Rectal smooth muscle tissue (tissue), 1 donor: ENCODE measurements at regions not wholly inside any gene's neighbourhood (a gene's known extent, or its start where the extent isn't known, plus 50 kb on each side); places are given as distances from the start of the nearest gene placed in this dataset.

Experiments used
- H3K27ac ChIP-seq: one replicate; pipeline ENCODE4 v1.7.0; 2013; ENCODE audit warnings: low read depth, low read length, inconsistent platforms
- H3K27me3 ChIP-seq: one replicate; pipeline ENCODE4 v1.7.0; 2013; ENCODE audit warnings: low read length; ENCODE audit not compliant: control insufficient read depth, insufficient read depth
- H3K36me3 ChIP-seq: one replicate; pipeline ENCODE4 v1.7.0; 2013; ENCODE audit warnings: low read length; ENCODE audit not compliant: control insufficient read depth, insufficient read depth
- H3K4me1 ChIP-seq: one replicate; pipeline ENCODE4 v1.7.0; 2013; ENCODE audit warnings: low read length; ENCODE audit not compliant: control insufficient read depth, insufficient read depth
- H3K4me3 ChIP-seq: one replicate; pipeline ENCODE4 v1.7.0; 2013; ENCODE audit warnings: low read length
- H3K9ac ChIP-seq: one replicate; pipeline ENCODE4 v1.7.0; 2013; ENCODE audit warnings: low read length

GRCh38 chr2:123359636-123360035 is 665.5 kb upstream of the CNTNAP5 start:
- H3K4me3 ChIP-seq = no peak overlapping the region
- no peaks in the 10 kb centered on the region for H3K36me3 ChIP-seq
- H3K9ac ChIP-seq = no peak overlapping the region
- no peaks in the 10 kb centered on the region for H3K4me1 ChIP-seq
- no peaks in the 10 kb centered on the region for H3K27me3 ChIP-seq
- no peak overlapping the region for H3K27ac ChIP-seq

DNA sequence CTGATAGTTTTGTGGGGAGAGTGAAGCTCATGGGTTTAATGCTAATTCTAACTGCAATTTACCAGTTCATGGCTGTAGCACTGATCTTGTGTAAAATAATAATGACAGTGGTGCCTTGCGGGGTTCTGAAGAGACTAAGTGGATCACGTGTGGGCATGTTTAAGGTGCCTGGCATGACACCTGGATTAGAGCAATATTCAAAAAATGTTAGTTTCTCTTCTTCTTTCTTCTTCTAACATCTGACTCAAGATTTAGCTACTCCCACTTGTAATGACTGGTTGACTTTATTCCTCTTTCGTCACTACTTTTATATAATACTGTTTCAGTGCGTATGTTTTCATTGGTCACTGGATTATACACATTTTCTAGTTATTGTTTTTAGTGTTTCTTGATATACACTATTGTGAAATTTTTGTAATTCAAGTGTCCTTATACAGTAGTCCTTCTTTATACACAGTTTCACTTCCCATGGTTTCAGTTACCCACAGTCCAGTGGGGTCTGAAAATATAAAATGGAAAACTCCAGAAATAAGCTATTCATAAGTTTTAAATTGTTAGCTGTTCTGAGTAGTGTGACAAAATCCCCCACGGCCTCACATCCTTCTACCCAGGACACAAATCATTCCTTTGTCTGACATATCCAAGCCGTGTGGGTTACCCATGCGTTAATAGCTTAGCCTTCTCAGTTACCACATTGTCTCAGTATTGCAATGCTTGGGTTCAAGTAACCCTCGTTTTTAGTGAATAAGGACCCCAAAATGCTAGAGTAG is 662.2 kb upstream of the CNTNAP5 start:
- H3K9ac ChIP-seq = no peak overlapping the region
- no peak overlapping the region for H3K27ac ChIP-seq
- H3K27me3 ChIP-seq = no peaks in the 10 kb centered on the region
- no peaks in the 10 kb centered on the region for H3K36me3 ChIP-seq
- H3K4me3 ChIP-seq = no peak overlapping the region
- H3K4me1 ChIP-seq = no peaks in the 10 kb centered on the region

- H3K27me3 ChIP-seq = no peaks in the 10 kb centered on the region
- no peak overlapping the region for H3K4me3 ChIP-seq
- H3K27ac ChIP-seq = no peak overlapping the region
- no peaks in the 10 kb centered on the region for H3K4me1 ChIP-seq
- H3K9ac ChIP-seq = no peak overlapping the region
- no peaks in the 10 kb centered on the region for H3K36me3 ChIP-seq
Measured at GRCh38 chr2:123363826-123364225, 661.3 kb upstream of the CNTNAP5 start.

GRCh38 chr2:123364243-123364896 is 660.7 kb upstream of the CNTNAP5 start:
- Histone ChIP-seq H3K9ac (no peak overlapping the region), H3K27me3 (no peaks in the 10 kb centered on the region), H3K27ac (no peak overlapping the region), H3K4me3 (no peak overlapping the region), H3K36me3 (no peaks in the 10 kb centered on the region), H3K4me1 (no peaks in the 10 kb centered on the region)

DNA sequence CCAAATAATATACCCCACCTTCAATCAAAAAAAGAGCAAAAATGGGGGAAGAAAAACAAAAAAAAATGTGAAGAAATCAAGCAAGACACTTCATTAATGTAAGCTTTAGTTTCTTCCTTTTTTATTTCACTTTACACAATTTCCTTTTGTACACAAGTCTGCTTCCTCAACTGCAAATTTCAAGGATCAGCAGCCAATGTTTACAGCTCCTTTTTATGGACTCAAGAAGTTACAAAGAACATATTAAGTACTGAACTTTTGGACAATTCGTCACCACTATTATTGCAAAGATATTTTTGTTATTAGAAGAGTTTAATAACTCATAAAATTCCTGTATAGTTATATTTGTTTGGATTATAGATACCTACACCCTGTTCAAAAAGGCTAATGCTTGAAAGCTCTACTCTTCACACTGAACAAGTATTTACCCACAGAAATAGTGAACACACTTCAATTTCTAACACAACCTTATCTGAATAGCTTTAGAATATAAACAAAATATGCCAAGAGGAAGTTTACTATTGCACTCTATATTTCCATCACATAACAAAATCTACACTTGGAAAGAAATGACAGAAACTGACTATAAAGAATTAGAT is 658.7 kb upstream of the CNTNAP5 start:
- Histone ChIP-seq H3K4me1 (no peaks in the 10 kb centered on the region), H3K9ac (no peak overlapping the region), H3K27me3 (no peaks in the 10 kb centered on the region), H3K4me3 (no peak overlapping the region), H3K27ac (no peak overlapping the region), H3K36me3 (no peaks in the 10 kb centered on the region)

DNA sequence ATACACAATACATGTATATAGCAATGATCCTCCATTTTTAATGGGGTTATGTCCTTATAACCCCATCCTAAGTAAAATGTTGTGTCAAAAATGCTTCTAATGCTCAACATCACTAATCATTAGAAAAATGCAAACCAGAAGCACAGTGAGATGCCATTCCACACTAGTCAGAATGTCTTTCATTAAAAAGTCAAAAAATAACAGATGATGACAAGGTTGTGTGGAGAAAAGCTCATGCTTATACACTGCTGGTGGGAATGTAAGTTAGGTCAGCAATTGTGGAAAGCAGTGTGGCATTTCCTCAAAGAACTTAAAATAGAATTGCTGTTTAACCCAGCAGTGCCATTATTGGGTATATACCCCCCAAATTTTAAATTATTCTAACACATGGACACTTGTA is 654.9 kb upstream of the CNTNAP5 start:
- Histone ChIP-seq H3K4me1 (no peaks in the 10 kb centered on the region), H3K9ac (no peak overlapping the region), H3K27me3 (no peaks in the 10 kb centered on the region), H3K27ac (no peak overlapping the region), H3K36me3 (no peaks in the 10 kb centered on the region), H3K4me3 (no peak overlapping the region)

DNA sequence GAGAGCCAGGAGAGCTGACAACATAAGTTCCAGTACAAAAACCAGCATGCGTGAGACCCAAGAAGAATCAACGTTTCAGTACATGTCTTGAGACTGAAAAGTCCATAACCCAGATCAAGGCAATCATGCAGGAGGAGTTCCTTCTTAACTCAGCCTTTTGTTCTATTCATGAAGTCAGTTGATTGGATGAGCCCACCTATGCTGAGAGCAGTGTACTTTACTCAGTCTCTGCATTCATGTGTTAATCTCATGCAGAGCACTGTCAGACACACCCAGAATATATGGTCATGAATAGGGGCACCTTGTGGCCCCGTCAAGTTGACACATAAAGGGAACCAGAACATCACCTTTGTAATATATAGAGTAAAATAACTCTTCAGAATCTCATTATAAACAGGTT is 653.6 kb upstream of the CNTNAP5 start:
- H3K36me3 ChIP-seq = no peaks in the 10 kb centered on the region
- H3K27me3 ChIP-seq = no peaks in the 10 kb centered on the region
- no peak overlapping the region for H3K4me3 ChIP-seq
- H3K9ac ChIP-seq = no peak overlapping the region
- no peak overlapping the region for H3K27ac ChIP-seq
- no peaks in the 10 kb centered on the region for H3K4me1 ChIP-seq

DNA sequence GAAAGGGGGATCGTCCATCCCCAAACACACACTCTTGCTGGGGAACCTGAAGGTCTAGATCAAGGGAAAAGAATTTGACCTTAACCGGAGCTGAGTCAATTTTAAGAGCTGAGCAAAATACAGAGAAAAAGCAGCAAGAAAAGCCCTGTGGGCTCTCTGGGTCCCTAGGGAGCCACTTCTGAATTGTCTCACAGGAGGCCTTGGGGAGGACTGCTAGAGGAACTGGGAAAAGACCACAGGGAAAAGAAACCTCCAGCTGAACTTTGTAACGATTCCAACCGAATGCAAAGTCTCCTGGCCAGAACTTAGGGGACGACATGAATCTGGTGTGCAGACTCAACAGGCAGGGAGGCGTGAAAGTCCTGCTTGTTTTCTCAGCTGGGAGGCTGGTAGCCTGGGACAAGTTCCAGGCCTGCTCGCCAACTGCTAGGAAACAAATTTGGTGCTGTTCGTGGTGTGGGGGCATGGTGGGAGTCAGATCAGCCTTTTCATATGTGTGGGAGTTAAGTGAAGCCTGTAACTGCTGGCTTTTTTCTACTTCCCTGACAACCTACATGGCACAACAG is 644.6 kb upstream of the CNTNAP5 start:
- H3K27me3 ChIP-seq = no peaks in the 10 kb centered on the region
- no peaks in the 10 kb centered on the region for H3K4me1 ChIP-seq
- no peaks in the 10 kb centered on the region for H3K36me3 ChIP-seq
- H3K4me3 ChIP-seq = no peak overlapping the region
- H3K27ac ChIP-seq = no peak overlapping the region
- H3K9ac ChIP-seq = no peak overlapping the region

DNA sequence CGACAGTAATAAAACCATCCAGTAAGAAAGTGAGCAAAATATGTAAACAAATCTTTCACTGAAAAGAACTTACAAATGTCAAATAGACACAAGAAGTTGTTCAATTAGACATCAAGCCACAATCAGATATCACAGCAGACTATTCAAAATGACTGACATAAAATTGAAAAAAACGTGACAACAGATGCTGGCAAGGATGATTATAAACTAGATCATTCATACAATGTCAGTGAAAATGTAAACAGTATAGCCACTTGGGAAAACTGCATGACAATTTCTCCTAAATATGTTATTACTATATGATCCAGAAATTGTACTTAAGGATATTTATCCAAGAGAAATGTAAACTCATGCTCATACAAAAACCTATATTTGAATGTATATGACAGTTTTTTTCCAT is 609.4 kb upstream of the CNTNAP5 start:
- Histone ChIP-seq H3K9ac (no peak overlapping the region), H3K27ac (no peak overlapping the region), H3K4me3 (no peak overlapping the region), H3K27me3 (no peaks in the 10 kb centered on the region), H3K36me3 (no peaks in the 10 kb centered on the region), H3K4me1 (no peaks in the 10 kb centered on the region)

- Histone ChIP-seq H3K36me3 (no peaks in the 10 kb centered on the region), H3K27ac (no peak overlapping the region), H3K4me1 (no peaks in the 10 kb centered on the region), H3K27me3 (no peaks in the 10 kb centered on the region), H3K4me3 (no peak overlapping the region), H3K9ac (no peak overlapping the region)
Measured at GRCh38 chr2:123419976-123420375, 605.1 kb upstream of the CNTNAP5 start.

DNA sequence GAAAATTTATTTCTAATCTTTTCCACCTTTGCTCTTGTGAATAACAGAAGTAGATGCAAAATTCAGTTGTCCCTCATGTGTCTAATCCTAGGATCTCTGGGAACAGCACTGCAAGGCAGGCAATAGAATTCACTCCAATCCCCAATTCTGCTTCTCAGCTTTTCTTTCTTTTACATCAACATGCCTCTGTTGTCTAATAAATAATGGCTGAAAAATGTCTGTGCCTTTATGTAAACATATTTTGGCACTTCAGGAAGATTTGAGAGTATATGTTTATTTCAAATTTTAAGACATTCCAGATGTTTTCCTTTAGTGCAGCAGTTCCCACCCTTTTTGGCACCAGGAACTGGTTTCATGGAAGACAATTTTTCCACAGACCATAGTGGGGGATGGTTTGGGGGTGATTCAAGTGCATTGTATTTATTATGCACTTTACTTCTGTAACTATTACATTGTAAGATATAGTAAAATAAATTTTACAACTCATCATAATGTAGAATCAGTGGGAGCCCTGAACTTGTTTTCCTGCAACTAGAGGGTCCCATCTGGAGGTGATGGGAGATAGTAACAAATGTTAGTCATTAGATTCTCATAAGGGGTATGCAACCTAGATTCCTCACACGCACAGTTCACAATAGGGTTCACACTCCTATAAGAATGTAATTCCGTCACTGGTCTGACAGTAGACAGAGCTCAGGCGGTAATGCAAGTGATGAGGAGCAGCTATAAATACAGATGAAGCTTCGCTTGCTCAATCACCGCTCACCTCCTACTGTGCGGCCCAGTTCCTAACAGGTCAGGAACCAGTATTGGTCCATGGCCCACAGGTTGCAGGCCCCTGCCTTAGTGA is 590.3 kb upstream of the CNTNAP5 start:
- no peaks in the 10 kb centered on the region for H3K27me3 ChIP-seq
- no peak overlapping the region for H3K9ac ChIP-seq
- no peaks in the 10 kb centered on the region for H3K36me3 ChIP-seq
- H3K4me1 ChIP-seq = peaks cover 8% of the 10 kb centered on the region
- no peak overlapping the region for H3K27ac ChIP-seq
- no peak overlapping the region for H3K4me3 ChIP-seq

GRCh38 chr2:123438251-123438650 is 586.8 kb upstream of the CNTNAP5 start:
- Histone ChIP-seq H3K36me3 (no peaks in the 10 kb centered on the region), H3K4me1 (peaks cover 8% of the 10 kb centered on the region), H3K27me3 (no peaks in the 10 kb centered on the region), H3K4me3 (no peak overlapping the region), H3K9ac (no peak overlapping the region), H3K27ac (no peak overlapping the region)
